DOHH2 (cell line): ENCODE measurements at regions not wholly inside any gene's neighbourhood (a gene's known extent, or its start where the extent isn't known, plus 50 kb on each side); places are given as distances from the start of the nearest gene placed in this dataset.

ENCODE experiments used
- EZH2phosphoT487 ChIP-seq: fragments of 200-600 bp; sonication (generic); IDR thresholded peaks from 2 replicates; pipeline ENCODE4 v1.6.1; 2017; ENCODE audit warnings: borderline replicate concordance, mild to moderate bottlenecking, antibody characterized with exemption, low read length, moderate library complexity, mixed read lengths
- TF ChIP-seq, protein P1 (sequence below): fragments of 200-600 bp; sonication (generic); IDR thresholded peaks from one replicate; pipeline ENCODE4 v1.5.1; 2014; ENCODE audit warnings: antibody characterized with exemption, mild to moderate bottlenecking, low read depth, low read length; ENCODE audit not compliant: poor library complexity, severe bottlenecking

DNA sequence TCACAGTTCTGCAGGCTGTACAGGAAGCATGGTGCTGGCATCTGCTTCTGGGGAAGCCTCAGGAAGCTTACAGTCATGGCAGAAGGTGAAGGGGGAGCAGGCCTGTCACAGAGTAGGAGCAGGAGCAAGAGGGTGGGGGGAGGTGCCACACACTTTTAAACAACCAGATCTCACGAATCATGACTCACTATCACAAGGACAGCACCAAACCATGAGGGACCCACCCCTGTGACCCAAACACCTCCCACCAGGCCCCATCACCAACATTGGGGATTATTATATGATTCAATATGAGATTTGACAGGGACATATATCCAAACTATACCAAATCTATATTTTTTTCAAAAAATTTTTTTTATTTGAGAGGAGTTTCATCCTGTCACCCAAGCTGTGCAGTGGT, 51.0 kb upstream of the GLS start:
- TF ChIP-seq, protein P1, sequence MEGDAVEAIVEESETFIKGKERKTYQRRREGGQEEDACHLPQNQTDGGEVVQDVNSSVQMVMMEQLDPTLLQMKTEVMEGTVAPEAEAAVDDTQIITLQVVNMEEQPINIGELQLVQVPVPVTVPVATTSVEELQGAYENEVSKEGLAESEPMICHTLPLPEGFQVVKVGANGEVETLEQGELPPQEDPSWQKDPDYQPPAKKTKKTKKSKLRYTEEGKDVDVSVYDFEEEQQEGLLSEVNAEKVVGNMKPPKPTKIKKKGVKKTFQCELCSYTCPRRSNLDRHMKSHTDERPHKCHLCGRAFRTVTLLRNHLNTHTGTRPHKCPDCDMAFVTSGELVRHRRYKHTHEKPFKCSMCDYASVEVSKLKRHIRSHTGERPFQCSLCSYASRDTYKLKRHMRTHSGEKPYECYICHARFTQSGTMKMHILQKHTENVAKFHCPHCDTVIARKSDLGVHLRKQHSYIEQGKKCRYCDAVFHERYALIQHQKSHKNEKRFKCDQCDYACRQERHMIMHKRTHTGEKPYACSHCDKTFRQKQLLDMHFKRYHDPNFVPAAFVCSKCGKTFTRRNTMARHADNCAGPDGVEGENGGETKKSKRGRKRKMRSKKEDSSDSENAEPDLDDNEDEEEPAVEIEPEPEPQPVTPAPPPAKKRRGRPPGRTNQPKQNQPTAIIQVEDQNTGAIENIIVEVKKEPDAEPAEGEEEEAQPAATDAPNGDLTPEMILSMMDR = no peak
- TF ChIP-seq EZH2phosphoT487 = no peak
